Suprapubic skin (tissue), 4 donors: ENCODE measurements at regions not wholly inside any gene's neighbourhood (a gene's known extent, or its start where the extent isn't known, plus 50 kb on each side); places are given as distances from the start of the nearest gene placed in this dataset.

Source experiments
- DNase-seq, 2 donors: peaks; one replicate each; pipeline ENCODE4 v3.0.0-alpha.2; 2019; ENCODE audit warnings: low spot score in 2 of 2
- H3K27ac ChIP-seq: fragments of 200-600 bp; sonication (generic); one replicate; pipeline ENCODE4 v1.5.1; 2019
- H3K27me3 ChIP-seq: fragments of 200-600 bp; sonication (generic); one replicate; pipeline ENCODE4 v1.5.1; 2019
- H3K36me3 ChIP-seq: fragments of 200-600 bp; sonication (generic); one replicate; pipeline ENCODE4 v1.5.1; 2019
- H3K4me1 ChIP-seq: fragments of 200-600 bp; sonication (generic); one replicate; pipeline ENCODE4 v1.5.1; 2019
- H3K4me3 ChIP-seq: fragments of 200-600 bp; sonication (generic); one replicate; pipeline ENCODE4 v1.5.1; 2019; ENCODE audit warnings: mild to moderate bottlenecking
- H3K9me3 ChIP-seq: fragments of 200-600 bp; sonication (generic); one replicate; pipeline ENCODE4 v1.5.1; 2019
- EP300 ChIP-seq: sonication (generic); formaldehyde crosslinking; IDR thresholded peaks from one replicate; pipeline ENCODE4 v1.6.1; 2017; ENCODE audit warnings: antibody characterized with exemption
- POLR2A ChIP-seq, 2 donors: fragments of 450-650 bp; IDR thresholded peaks; one replicate each; pipeline ENCODE4 v1.6.1; 2017; ENCODE audit warnings: antibody characterized with exemption in 2 of 2, mild to moderate bottlenecking in 2 of 2, moderate library complexity in 2 of 2
- POLR2AphosphoS5 ChIP-seq, 3 donors: sonication (generic); formaldehyde crosslinking; IDR thresholded peaks; one replicate each; pipeline ENCODE4 v1.6.1; 2017; ENCODE audit warnings: antibody characterized with exemption in 3 of 3
- WGBS: methylation state at CpG from one replicate; pipeline ENCODE4 v1.1.5; 2018; 5-methylcytosine and 5-hydroxymethylcytosine counted together
- TF ChIP-seq, protein P1 (sequence below), 2 donors: fragments of 200-600 bp in 1 of 2; fragments of 450-650 bp in 1 of 2; sonication (generic) in 1 of 2; IDR thresholded peaks; one replicate each; pipeline ENCODE4 v1.5.1; 2016 to 2019; ENCODE audit warnings: antibody characterized with exemption in 2 of 2, mild to moderate bottlenecking in 1 of 2, moderate library complexity in 1 of 2

- H3K4me3 ChIP-seq, result no peak overlapping the region
- H3K27ac ChIP-seq, result no peak overlapping the region
- TF ChIP-seq POLR2AphosphoS5 (IDR thresholded peaks at IDR 0.05) (no peak), EP300 (no peak), POLR2A (IDR thresholded peaks at IDR 0.05) (no peak)
- TF ChIP-seq, protein P1, sequence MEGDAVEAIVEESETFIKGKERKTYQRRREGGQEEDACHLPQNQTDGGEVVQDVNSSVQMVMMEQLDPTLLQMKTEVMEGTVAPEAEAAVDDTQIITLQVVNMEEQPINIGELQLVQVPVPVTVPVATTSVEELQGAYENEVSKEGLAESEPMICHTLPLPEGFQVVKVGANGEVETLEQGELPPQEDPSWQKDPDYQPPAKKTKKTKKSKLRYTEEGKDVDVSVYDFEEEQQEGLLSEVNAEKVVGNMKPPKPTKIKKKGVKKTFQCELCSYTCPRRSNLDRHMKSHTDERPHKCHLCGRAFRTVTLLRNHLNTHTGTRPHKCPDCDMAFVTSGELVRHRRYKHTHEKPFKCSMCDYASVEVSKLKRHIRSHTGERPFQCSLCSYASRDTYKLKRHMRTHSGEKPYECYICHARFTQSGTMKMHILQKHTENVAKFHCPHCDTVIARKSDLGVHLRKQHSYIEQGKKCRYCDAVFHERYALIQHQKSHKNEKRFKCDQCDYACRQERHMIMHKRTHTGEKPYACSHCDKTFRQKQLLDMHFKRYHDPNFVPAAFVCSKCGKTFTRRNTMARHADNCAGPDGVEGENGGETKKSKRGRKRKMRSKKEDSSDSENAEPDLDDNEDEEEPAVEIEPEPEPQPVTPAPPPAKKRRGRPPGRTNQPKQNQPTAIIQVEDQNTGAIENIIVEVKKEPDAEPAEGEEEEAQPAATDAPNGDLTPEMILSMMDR (IDR thresholded peaks at IDR 0.05), result no peak
- no peak for DNase-seq
- H3K9me3 ChIP-seq, result no peaks in the 10 kb centered on the region
- H3K36me3 ChIP-seq, result no peaks in the 10 kb centered on the region
- no peaks in the 10 kb centered on the region for H3K27me3 ChIP-seq
- WGBS, result 87% methylated on average over 3 of the region's 3 CpGs
- H3K4me1 ChIP-seq, result peaks cover 21% of the 10 kb centered on the region
Observed at GRCh38 chr20:12110274-12110673, 192.6 kb downstream of the BTBD3 start.

- 43% methylated on average over 2 of the region's 2 CpGs for WGBS
- no peaks in the 10 kb centered on the region for H3K9me3 ChIP-seq
- H3K4me3 ChIP-seq, result no peak overlapping the region
- H3K27ac ChIP-seq, result no peak overlapping the region
- no peaks in the 10 kb centered on the region for H3K27me3 ChIP-seq
- TF ChIP-seq POLR2AphosphoS5 (IDR thresholded peaks at IDR 0.05), result no peak
- TF ChIP-seq EP300, result no peak
- TF ChIP-seq, protein P1 (IDR thresholded peaks at IDR 0.05), result no peak
- no peak for TF ChIP-seq POLR2A (IDR thresholded peaks at IDR 0.05)
- DNase-seq, result no peak
- H3K4me1 ChIP-seq, result peaks cover 21% of the 10 kb centered on the region
- no peaks in the 10 kb centered on the region for H3K36me3 ChIP-seq
Observed at GRCh38 chr20:12110711-12111110, 193.0 kb downstream of the BTBD3 start.

DNA sequence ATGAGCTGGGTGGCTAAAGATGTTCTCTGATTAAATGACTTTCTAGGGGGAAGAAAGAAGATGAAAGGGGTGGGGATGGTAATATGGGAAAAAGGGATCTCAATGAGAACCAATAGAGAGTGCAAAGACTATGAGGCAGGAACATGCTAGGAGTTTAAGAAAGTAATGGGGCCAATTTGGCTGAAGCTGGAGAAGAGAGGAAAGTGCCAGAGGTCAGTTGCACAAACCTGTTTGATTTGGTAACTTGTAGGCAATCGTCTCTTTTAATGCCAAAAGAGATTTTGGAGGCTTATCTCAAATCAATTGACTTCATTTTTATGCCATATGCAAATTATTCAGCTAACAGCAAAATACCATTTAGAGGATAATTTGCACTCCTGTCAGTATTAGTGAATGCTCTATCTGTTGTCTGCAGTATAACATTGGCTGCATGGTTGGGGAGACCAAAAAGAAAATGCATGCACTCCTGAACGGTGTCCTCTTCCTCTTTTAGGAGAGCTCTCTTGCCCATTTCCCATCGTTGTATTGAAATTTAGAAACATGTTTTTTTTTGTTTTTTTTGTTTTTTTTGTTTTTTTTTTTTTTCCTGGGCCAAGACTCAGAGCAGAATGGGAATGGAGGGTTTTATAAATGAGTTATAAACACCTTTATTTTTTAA, 193.9 kb downstream of the BTBD3 start:
- no peak for DNase-seq
- no peak overlapping the region for H3K4me3 ChIP-seq
- TF ChIP-seq EP300, result no peak

DNA sequence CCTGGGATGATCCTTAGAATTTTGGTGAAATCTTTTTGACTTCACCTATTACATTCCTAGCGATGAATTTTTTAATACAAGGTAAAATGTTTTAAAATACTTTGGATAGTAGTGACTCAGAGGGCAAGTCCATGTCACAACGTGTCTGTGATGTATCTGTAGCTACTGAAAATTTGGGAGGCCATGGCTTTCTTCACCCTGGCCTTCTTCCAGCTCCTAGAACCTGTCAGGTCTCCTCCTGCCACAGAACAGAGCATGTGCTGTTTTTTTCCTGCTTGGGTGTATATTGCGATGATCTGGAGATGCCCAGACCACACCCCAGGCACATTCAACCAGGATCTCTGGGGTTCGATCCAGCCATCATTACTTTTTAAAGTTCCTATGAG, 194.4 kb downstream of the BTBD3 start:
- no peak overlapping the region for H3K27ac ChIP-seq

More for the DNA sequence above, 193.9 kb downstream of the BTBD3 start:
- no peaks in the 10 kb centered on the region for H3K36me3 ChIP-seq
- H3K27me3 ChIP-seq, result no peaks in the 10 kb centered on the region
- peaks cover 21% of the 10 kb centered on the region for H3K4me1 ChIP-seq
- H3K27ac ChIP-seq, result no peak overlapping the region
- WGBS, result 40% methylated on average over 3 of the region's 3 CpGs
- H3K9me3 ChIP-seq, result no peaks in the 10 kb centered on the region

DNA sequence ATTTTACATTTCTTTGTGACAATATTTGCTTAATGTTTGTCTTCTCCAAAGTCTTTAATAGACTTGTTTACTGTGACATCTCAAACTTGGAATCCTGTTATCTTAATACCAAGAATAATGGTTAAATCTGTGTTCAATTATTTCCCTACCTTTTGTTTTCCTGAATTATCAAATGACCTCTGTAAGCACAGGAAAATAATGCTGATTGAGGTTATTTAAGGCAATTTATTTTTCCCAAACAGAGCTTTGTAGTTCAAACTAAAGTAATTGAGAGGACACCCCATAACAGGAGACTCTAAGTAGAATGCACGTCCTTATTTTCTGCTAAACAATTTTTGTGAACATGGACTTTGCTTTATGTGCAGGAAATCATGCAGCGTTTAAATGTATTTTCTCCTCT, 195.0 kb downstream of the BTBD3 start:
- no peaks in the 10 kb centered on the region for H3K27me3 ChIP-seq
- H3K36me3 ChIP-seq, result no peaks in the 10 kb centered on the region
- no peak for TF ChIP-seq POLR2AphosphoS5 (IDR thresholded peaks at IDR 0.05)
- H3K9me3 ChIP-seq, result no peaks in the 10 kb centered on the region
- 75% methylated on average over 2 of the region's 2 CpGs for WGBS
- H3K27ac ChIP-seq, result no peak overlapping the region
- DNase-seq, result no peak
- H3K4me1 ChIP-seq, result peaks cover 21% of the 10 kb centered on the region
- H3K4me3 ChIP-seq, result no peak overlapping the region

More for the DNA sequence above, 194.4 kb downstream of the BTBD3 start:
- H3K9me3 ChIP-seq, result no peaks in the 10 kb centered on the region
- H3K4me3 ChIP-seq, result no peak overlapping the region
- no peak for DNase-seq
- TF ChIP-seq POLR2AphosphoS5 (IDR thresholded peaks at IDR 0.05), result no peak
- no peaks in the 10 kb centered on the region for H3K27me3 ChIP-seq
- peaks cover 21% of the 10 kb centered on the region for H3K4me1 ChIP-seq
- WGBS, result 70% methylated on average over 4 of the region's 4 CpGs
- H3K36me3 ChIP-seq, result no peaks in the 10 kb centered on the region

DNA sequence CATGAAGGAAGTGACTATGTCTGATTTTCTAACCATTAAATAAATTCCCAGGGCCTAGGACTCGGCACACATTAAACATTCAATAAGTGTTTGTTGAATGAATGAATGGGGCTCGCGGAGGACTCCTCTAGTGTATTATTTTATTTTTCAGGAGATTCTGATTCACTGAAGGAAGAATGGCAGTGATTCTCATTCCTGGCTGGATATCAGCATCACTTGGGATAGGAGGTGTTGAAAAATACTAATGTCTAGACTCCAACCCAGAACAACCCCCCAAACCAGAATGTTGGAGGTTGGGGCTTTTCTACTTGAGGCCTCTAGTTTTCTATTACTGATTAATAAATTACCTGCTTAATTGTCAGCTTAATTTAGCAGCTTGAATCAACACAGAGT, 195.4 kb downstream of the BTBD3 start:
- no peaks in the 10 kb centered on the region for H3K9me3 ChIP-seq
- H3K36me3 ChIP-seq, result no peaks in the 10 kb centered on the region
- WGBS, result 44% methylated on average over 3 of the region's 3 CpGs
- no peak for DNase-seq
- H3K4me1 ChIP-seq, result peaks cover 21% of the 10 kb centered on the region
- no peak overlapping the region for H3K4me3 ChIP-seq
- TF ChIP-seq, protein P1 (IDR thresholded peaks at IDR 0.05), result no peak
- TF ChIP-seq POLR2AphosphoS5 (IDR thresholded peaks at IDR 0.05), result no peak
- TF ChIP-seq EP300, result no peak
- no peak for TF ChIP-seq POLR2A (IDR thresholded peaks at IDR 0.05)
- no peaks in the 10 kb centered on the region for H3K27me3 ChIP-seq
- no peak overlapping the region for H3K27ac ChIP-seq
